GM18499 (cell line): ENCODE measurements at regions not wholly inside any gene's neighbourhood (a gene's known extent, or its start where the extent isn't known, plus 50 kb on each side); places are given as distances from the start of the nearest gene placed in this dataset.
"Not testable (repeated sequence)": the region's sequence is repeated elsewhere in the genome, so short reads cannot be mapped to it uniquely, and the experiment has no call there.

Source experiments
- ATAC-seq: cut with Tn5 transposase; IDR thresholded peaks from one replicate; pipeline ENCODE4 v1.9.1; 2021; ENCODE audit warnings: moderate number of reproducible peaks; ENCODE audit not compliant: insufficient read depth, unreplicated experiment

DNA sequence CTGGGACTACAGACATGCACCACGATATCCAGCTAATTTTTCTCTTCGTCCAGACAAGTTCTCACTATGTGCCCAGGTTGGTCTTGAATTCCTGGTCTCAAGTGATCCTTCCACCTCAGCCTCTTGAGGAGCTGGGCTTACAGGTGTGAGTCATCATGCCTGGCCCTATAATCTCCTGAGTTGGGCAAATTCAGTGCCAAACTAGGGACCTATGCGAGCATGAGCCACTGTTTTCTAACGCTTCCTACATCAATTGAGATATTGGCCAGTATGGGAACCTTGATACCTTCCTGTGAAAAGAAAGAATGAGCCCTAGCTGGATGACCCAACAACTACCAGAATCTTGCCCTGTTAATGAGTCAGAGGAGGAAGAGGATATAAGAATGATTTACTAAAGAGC lies 585.2 kb downstream of the C12orf50 start:
- ATAC-seq = no peak

DNA sequence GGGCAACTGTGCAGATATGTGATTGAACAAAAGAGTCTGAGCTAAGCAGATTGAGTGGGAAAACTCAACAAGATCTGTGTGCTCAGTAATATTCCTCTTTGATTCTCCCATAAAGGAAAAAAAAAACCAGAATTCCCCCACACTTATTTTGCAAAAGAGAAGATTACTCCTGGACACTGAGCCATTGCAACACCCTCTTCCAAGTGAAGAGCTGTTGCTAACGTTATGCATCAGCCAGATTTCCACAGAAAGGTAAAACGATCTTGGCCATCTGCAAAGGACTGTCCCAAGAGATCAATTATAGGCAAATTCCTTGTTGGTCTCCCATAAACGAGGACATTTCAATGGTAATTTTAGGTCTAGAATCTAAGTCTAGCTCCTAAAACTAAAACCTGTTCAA lies 587.7 kb downstream of the C12orf50 start:
- no peak for ATAC-seq

DNA sequence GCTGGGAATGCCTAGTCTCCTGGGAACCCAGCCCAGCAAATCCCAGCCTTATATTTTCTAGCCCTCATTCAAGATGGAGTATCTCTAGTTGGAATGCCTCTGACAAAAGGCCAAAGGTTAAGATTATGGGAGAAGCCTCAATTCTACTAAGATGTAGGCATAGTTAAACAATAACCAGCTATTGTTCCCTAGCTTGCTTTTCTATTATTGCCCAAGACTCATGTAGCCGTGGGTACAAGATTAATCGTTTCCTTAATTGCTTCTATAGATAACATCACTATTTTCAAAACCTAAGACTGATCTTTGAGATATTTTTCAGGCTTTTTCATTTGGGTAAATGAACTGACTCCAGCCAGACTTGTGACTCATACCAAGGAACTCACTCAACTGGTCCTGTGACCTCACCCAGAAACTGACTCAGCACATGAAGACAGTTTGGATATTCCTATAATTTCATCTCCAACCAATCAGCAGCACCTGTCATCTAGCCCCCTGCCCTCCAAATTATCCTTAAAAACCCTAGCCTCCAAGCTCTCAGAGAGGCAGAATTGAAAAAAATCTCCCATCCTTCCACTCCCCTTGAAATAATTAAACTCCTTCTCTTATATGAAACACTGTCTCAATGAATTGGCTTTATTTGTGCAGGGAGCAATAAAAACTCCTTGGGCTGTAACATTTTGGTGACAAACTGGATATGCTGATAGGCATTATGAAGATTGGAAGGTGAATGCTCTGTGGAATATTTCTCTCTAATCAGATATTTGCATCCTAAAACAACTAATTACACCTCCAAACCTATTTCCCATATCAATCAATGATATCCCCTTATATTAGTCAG lies 589.0 kb downstream of the C12orf50 start:
- ATAC-seq = no peak

DNA sequence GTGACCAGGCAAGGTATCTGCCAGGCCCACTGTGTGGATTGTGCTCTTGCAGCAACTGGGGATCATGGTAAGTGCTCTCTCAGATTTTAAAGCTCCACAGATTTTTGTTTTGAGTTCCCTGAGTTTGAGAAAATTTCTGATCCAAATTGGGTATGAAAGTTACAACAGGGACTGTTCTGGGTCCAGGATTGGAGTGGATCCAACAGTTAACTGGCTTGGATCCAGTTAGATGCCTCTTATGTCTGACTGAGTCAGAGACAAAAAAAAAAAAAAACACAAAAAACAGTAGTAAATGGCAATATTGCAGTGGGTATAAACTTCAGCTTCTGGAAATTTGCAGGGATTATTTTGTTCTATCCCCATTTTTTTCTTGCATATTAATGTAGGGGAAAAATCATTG lies 598.8 kb downstream of the C12orf50 start:
- no peak for ATAC-seq

DNA sequence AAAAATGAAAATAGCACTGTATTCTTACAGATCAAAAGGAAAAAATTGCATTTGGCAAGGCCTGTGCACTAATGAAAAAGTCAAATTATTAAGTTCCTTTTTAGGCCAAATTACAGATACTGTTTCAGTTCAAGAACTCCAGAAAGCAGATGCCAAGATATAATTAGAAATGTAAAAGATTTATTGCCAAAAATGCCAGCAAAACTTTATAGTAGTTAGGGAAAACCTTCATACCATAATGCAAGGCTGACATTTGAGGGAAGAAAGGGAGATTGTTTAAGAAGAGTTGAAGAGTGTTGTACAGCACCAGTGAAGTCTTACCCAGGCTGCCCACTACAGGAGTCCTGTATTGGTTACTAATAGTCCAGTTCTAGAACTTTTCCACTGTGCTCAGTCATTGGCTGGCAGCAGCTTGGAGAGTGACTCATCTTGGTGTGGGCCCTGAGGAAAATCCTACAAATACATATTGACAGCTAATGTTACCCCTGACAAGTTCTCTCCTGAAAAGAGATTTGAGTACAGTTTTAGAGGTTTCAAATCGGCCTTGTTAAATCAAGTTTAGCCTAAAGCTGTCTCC lies 600.4 kb downstream of the C12orf50 start:
- no peak for ATAC-seq

DNA sequence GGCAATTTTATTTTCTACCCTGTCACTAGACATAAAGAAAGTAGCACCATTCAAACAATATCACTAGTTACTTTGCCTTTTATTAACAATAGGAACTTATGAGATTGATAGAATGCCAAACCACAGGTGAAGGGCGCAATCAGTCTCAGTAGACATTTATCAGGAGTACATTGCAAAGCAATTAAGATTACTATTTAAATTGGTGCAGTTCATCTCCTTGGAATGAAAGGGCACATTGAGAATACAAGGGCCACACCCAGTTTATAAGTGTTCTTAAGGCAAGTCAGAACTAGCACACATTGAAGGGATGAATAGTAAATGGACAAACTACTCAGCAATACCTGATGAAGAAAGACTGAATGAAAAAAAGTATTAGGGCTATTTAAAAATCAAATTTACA lies 601.4 kb downstream of the C12orf50 start:
- ATAC-seq = no peak

DNA sequence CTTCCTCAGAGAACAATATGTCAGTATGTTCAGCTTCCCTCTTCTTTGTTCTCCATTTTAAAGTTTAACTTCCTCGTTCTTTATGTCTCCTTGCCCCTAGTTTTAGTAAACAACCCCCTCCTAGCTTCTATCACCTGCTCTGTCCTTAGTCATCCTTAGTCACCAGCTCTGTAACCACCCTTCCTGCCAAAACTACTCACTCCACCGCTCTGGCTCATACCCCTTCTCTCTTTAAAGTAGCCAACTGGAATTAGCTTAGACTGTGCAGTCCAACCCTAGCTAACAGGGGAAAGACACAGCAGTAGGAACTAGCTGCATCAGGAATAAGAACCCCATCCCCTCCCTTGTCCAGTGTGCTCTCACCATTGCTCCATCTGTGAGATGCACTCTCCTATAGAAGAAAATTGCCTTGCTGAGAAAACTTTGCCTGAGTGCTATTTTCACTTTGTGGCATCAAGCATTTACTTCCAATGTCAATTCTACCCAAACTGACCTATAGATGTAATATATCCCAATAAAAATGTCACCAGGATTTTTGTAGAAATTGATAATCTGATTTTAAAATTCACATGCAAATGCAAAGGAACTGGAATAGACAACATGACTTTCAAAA lies 603.2 kb downstream of the C12orf50 start:
- ATAC-seq = no peak

DNA sequence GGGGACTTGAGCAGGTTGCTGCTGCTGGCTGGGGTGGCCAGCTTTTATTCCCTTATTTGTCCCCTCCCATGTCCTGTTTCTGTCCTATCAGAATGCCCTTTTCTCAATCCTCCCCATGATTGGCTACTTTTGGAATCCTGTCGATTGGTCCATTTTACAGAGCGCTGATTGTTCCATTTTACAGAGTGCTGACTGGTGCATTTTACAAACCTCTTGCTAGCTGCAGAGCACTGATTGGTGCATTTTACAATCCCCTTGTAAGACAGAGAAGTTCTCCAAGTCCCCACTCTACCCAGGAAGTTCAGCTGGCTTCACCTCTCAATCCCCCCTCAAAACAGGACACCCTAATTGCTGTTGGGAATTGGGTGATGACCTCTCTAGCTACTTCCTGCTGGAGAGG lies 608.0 kb downstream of the C12orf50 start:
- ATAC-seq = not testable (repeated sequence)

DNA sequence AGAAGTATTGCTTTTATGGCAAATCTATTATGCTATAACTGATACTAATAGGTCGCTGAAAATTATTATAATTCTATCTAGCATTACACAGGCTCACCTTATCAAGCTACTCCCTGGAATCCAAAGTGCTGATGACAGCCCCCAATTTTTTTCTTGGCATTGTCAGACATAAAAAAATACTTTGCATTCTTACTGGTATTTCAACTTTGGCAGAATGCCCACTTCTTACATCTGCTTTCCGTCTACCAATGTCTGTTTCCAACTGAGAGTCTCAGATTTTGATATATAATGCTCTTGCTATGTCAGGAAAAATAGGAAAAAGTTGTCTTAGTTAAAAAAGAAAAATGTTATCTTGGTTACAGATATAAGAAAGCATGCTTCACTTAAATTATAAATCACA lies 615.4 kb downstream of the C12orf50 start:
- no peak for ATAC-seq

DNA sequence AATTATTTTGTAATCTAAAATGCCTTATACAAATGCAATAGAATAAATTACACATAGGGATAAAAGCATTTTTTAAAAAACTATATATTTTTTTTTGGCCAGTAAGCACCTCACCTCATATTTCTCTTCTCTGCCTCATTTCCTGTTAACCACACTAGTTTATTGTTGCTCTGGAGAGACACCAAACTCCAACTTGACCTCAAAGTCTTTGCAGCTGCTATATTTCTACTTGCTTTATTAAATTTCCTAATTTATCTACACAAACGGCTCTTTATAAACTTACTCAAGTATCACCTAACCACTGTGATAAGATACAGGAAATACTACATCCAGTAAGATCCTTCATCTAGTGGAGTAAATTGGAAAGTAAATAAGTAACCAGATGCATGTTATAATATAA lies 622.3 kb downstream of the C12orf50 start:
- ATAC-seq = no peak

DNA sequence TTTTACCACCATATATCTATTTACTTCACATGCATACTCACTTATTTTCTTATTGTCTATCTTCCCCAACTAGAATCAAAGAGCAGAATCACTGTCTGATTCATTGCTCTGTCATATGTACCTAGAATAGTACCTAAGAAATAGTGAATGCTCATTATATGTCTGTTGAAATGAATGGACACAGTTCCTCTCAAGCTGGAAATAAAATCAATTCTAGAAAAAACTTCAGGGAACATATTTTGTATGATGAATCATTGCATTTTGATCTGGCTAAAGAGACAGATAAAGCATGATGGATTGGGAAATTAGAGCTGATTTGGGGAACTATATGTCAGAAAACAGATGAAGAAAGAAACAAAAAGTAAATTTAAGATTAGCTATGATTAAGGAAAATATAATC lies 623.3 kb downstream of the C12orf50 start:
- ATAC-seq = no peak

DNA sequence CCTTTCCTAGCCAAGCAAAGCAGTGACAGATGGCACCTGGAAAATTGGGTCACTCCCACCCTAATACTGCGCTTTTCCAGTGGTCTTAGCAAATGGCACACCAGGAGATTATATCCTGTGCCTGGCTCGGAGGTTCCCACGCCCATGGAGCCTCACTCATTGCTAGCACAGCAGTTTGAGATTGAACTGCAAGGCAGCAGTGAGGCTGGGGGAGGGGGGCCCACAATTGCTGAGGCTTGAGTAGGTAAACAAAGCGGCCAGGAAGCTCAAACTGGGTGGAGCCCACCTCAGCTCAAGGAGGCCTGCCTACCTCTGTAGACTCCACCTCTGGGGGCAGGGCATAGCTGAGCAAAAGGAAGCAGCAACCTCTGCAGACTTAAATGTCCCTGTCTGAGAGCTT lies 635.0 kb downstream of the C12orf50 start:
- ATAC-seq = not testable (repeated sequence)

DNA sequence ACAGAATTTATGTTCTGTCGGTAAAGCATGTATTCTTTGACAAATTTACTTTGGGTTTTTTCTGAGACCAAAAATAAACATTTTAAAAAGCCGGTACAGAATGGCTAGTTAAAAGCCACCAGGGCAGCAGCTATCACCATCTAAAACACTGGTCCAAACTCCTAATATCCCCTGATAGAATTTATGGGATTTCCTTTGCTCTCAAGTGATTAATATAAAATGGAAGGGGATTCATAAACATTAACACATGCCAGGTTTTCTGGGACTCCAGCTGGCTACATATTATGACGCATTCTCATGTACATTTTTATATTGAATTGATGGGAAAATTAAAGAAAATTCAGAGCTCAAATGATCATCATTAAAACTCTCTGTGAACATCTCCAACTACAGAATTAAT lies 640.8 kb downstream of the C12orf50 start:
- ATAC-seq = no peak

DNA sequence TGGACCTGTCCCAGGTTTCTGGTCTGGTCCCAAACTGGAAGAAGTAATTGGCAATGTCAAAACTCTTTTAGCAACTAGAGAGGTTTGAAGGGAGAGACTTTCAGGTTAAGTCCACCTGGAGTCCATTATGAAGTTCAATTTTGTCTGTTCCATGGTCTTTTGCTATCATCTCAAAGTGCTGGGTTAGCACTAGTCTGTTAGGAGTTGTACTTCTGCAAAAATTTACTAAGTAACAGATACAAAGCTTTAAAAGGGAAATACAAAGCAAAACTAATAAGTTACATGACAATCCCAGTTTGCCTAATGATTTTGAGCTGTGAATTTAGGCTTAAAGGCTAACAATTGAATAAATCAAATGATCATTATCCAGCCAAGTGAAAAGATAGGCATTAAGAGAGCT lies 643.9 kb downstream of the C12orf50 start:
- ATAC-seq = no peak

DNA sequence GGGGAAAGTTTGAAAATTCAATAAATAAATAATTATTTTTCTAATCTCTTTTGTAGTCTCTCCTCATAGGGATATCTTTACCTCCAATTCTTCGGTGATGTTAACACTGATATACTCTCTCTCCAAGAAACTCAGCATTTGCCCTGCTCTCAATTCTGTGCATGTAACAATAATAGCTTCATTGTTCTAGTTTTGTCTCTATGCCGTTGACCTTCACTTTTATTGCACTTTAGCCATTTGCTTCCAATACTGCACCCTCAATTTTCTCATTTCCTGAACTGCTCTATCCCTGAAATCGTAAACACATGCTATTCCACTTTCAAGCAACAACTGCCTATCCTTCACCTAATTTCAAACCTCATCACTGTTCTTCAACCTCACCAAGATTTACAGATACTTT lies 645.0 kb downstream of the C12orf50 start:
- ATAC-seq = no peak

DNA sequence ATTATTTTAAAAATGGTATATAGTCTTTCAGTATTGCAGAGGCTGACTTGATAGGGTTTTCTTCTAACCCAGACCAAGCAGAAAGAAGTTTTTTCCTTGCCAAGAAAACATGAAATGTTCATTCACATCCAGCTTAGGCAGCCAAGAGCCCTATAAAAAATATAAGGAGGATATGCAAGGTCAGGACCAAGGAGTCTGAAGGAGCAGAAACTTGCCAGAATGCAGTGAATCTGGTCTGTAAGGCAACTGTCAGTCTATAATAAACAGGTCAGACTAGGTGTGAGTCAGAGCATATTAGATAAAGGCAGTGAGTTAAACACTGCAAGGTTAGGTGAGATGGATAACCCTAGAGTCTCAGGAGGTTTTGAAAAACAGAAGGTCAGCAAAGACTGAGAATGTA lies 645.5 kb downstream of the C12orf50 start:
- no peak for ATAC-seq

DNA sequence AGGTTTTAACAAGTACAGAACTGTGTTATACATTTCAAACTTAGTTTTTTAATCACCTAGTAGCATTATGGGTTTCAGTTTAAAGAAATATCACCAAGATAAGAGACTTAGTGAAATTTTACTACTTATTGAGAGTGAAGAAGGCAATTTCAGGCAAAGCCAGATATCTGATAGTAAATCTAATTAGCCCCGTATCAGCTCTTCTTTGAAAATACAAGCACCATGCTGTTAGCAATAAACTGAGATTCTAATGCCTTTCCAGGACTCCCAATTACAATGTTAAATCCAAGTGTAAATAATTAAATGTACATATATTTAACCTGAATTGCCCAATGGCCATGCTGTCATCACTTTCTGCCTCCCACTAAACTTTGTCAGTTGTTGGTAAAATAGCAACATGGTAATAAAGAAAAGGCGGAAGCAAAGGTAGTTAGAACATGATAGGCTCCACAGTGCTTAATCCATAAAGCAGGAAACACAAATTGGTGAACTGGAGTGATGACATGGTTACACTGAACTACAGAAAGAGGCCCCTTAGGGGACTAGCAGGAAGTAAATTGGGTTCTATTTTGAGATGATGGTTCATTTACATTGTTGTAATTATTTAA lies 646.1 kb downstream of the C12orf50 start:
- no peak for ATAC-seq

DNA sequence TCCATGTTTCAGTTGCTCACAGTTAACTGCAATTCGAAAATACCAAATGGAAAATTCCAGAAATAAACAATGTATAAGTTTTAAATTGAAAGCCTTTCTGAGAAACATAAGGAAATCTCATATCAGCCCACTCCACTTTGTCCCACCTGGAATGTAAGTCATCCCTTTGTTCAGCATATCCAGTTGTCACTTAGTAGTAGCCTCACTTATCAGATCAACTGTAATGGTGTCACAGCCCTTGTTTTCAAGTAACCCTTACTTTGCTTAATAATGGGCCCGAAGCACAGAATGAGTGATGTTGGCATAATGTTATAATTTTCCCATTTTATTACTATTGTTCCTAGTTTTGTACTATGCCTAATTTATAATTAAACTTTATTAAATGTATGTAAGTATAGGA lies 646.8 kb downstream of the C12orf50 start:
- ATAC-seq = no peak

DNA sequence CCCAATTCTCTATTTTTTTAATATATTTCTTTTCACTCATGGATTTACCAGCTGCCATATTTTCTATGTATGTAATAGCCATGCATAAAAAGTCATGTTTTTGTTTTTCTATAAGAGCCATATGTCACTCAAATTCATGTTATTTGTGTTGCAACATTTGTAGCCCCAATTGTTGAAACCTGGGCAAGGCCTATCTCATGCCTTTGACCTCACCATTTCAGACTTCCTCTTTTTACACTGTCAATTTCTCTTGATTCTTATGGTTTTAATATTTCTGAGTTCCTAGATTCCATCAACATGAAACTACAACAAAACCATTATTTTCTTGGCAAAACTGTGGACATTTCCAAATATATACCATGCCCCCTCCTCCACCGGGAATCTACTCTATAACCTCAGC lies 647.5 kb downstream of the C12orf50 start:
- ATAC-seq = no peak

DNA sequence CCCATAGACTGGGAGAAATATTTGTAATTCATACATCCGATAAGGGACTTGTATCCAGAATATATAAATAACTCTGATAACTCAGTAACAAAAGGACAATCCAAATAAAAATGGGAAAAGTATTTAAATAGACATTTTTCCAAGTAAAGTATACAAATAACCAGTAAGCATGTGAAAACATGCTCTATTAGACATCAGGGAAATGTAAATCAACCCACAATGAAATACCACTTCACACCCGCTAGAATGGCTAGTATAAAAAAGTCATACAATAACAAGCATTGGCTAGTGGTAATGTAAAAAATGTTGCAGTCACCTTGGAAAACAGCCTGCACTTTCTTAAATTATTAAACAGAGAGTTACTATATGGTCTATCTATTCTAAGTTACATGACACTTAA lies 650.7 kb downstream of the C12orf50 start:
- ATAC-seq = no peak

DNA sequence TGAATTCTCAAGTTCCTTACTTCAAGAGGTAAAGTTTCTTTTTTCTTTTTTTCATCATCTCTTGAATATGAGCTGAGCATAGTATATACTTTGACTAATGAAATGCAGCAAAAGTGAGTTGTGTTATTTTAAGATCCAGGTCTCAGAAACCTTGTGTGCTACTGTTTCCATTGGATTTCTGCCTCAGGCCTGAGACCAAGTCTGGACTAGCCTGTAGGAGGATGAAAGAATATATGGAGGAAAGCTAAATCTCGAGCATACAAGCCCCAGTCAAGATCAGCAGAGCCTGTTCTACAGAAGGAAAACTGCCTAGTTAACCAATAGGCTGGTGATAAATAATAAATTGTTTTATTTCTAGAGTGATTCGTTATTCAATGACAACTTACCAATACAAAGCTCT lies 652.5 kb downstream of the C12orf50 start:
- ATAC-seq = no peak
